ENCODE measurements at regions not wholly inside any gene's neighbourhood (a gene's known extent, or its start where the extent isn't known, plus 50 kb on each side); places are given as distances from the start of the nearest gene placed in this dataset.
"Not testable (repeated sequence)": the region's sequence is repeated elsewhere in the genome, so short reads cannot be mapped to it uniquely, and the experiment has no call there.

DNA sequence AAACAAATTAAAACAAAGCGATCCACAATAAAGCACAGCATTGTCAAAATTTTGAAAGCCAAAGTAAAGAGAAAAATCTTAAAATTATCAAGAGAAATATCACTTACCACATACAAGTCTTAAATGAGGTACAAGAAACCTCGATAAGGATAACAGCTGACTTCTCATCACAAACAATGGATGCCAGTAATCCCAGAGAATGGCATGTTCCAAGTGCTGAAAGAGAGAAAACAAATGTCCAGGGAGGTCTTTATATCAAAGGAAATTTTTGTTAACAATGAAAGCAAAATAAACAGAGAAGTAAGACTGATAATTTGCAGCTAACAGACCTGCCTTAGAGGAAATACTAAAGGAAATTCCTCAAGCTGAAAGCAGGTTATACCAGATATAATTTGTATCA is 460.4 kb upstream of the HS3ST1 start:
- no peak for DNase-seq

DNA sequence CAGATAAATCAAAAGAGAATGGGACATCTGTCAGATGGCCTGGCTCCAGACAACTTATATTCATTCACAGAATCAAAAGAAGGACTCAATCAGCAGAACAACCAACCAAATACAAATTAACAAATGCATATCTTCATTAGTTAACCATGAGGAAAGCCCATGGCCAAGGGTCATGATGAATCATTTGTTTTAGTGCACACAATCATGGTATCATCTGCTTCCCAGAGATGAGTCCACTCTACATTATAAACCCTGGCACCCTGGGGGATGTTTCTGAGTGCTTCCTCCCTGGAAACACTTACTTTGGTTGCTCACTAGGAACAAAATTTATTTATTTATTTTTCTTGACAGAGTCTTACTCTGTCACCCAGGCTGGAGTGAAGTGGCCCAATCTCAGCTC is 453.3 kb upstream of the HS3ST1 start:
- DNase-seq, result no peak

DNA sequence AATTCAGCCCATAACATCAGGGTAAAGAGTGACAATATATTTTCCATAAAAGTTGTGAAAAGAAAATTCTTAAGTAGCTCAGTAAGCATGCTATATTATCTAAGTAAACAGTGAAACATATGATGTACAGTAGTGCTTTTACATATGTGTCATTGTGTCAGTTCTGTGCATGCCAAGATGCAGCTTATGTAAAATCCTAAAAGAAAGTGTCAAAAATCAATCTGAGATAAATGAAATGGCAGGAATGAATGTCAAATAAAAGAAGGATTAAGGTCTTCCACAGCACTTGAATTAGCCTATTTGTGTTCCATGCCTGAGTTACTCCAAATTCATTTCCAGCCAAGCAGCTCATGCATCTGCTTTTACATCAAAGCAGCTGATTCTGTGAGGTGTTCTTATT is 452.7 kb upstream of the HS3ST1 start:
- DNase-seq, result no peak

DNA sequence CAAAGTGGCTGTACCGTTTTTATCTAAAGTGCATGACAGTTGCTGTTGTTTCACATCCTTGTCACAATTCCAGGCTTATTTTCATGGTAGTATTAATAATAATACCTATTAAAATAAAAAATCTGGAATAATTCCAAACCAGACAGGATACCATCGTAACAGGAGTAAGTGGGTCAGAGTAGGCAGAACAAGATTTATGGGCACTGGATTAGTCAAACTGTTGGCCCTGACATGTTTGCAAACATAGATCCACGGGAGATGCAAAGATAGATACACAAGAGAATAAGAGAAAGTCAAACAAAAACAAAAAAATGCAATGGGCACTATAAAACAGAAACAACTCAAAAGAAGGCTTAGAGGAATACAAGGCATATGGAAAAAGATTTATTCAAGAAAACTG is 449.5 kb upstream of the HS3ST1 start:
- no peak for DNase-seq

DNA sequence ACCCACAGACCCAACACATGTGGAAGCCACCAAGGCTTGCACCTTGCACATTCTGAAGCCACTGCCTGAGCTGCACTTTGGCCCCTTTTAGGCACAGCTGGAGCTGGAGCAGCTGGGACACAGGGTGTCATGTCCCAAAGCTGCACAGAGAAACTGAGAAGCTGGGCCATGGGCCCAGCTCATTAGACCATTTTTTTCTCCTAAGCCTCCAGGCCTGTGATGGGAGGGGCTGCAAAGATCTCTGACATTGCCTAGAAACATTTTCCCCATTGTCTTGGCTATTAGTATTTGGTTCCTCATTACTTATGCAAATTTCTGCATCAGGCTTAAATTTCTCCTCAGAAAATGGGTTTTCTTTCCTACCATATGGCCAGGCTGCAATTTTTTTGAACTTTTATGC is 447.4 kb upstream of the HS3ST1 start:
- no peak for DNase-seq

DNA sequence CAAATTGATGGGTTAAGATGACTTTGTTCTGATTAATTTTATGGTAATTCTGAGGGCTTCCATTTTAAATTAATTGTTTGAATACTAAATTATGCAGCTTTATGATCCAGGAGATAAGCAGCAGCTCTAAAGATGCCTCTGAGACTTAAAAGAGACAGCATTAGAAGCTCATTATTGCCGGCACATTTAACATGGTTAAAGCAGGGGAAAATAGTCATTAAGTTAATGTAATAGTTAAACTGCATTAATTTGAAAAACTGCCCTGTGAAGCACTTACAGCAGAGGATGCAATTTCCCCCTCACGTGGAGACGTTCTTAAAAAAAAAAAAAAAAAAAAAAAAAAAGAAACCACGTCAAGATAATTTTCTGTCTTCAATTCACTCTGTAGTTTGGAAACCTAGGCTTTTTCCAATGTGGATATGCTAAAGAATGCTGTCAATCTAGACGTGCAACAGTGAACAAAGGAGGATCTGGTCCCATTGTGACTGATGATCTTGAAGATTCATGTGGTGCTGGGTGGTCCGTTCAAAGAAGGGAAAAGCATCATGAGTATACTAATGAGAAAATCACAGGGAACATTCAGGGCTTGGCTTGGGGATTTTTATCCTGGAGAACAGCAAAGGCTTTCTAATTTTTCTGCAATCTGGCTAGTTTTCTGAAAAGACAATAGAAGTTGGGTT is 440.6 kb upstream of the HS3ST1 start:
- DNase-seq, result no peak

DNA sequence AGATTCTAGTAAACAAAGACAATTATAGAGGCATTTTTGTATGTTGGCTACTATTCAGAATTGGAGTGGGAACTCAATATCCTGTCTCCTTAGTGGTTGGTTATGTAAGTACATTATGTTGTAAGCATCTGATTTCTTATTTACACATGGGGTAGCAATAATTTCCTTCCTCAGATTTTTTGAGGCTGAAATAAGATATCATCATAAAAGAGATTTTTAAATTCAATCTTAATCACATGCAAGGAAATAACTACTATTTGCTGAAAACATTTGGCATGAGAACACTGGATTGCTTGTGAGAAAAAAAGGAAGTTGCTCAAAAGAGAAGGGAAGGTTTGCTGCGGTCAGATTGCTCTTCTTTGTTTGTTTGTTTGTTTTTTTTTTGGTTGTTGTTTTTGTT is 437.7 kb upstream of the HS3ST1 start:
- DNase-seq, result no peak

DNA sequence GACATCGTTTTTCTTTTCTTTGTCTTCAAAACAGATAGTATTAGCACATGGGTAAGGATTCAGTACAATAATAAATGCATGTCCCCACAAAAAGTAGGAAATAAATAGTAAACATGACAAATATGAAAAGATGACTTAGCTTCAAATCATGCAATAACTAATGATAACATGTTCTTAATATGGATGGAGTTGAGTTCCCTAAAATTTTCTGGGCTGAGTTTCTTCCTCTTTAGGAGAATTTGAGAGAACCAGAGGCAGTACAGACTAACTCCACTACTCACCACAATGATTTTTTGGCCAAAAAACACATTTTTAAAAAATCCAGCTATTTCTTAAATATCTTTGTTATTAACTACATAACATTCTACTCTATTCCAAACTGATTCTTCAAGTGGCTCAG is 432.3 kb upstream of the HS3ST1 start:
- no peak for DNase-seq

DNA sequence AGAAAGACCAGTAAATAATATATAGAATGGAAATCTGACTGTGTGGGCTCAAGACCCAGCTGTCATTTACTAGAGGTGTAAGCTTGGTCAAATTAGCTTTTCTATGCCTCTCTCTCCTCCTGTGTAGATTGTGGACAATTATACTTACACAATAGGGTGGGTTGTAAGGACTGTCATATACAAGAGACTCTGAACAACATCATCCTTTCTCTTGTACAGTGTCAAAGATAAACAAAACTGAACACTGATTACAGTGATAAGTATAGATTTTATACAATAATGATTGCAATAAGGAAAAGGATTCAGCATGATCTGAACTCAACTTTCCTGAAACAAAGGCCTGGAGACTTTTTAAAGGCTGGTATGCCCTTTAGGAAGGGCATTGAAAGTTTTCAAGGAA is 429.2 kb upstream of the HS3ST1 start:
- no peak for DNase-seq

DNA sequence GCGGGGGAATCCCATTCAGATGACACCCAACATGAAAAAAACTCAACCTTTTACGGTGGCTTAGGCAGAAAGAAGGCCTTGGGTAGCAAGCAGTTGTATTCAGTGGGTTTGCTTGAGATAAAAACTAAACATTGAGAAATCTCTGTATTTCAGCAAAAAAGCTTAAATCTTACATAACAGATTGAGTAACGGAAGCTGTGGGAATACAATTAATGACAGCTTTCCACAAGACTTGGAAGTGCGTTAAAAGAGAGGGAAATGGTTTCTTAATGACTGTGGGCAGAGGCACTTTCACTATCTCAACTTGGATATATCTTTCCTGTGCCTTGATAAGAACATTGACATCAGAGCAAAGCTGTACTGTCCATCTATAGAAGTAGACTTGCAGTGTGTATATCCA is 418.5 kb upstream of the HS3ST1 start:
- DNase-seq, result no peak

DNA sequence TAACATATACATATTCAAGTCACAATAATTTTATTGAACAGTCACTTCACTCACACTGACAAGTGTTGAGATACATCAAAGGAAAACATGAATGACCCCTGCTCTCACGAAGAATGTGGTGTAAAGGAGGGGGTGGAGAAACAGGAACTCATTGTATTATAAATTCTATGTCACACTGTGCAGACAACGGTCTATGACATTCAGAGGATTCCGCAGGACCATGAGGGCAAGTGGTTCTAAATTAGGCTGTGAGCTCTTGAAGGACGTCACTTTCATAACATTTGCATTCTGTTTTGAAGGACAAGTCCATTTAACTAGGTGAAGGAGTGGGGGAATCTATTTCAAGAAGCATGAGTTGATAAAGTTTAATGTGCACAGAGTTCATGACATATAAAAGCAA is 415.2 kb upstream of the HS3ST1 start:
- DNase-seq, result no peak

DNA sequence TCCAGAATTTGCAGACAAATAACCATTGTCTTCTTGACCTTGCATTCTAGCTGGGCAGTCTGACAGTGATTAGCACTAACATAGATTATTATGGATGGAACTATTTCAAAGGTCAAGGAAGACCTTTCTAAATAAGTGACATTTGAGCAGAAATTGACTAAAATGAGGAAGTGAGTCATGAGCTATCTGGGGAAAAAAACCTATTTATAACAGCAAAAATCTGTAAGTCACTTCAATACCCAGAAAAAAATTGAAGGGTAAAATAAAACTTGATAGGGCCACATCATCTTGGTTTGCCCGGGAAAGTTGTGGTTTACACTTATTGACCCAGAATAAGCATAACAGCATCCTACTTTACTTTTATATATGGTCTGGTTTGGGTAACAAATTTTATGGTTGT is 414.6 kb upstream of the HS3ST1 start:
- DNase-seq, result no peak

DNA sequence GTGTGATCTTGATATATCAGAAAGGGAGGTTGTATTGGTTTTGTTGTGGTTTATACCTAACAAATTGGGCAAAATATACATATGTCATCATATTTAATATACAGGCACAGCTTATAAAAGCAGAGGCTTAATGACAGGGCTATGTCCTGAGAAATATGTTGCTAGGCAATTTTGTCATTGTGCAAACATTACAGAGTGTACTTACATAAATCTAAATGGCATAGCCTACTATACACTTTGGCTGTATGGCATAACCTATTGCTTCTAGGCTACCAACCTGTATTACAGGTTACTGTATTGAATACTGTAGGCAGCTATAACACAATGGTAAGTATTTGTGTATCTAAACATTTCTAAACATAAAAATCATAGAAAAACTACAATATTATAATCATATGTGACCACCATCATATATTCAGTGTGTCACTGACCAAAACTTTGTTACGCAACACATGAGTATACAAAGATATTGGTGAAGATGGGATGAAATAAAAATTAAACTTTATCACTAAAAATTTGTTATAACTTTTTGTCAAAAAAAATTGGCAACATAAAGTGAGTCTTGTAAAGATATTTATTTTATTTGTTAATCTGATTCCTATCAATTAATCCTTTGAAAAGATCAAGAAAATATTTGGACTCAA is 414.0 kb upstream of the HS3ST1 start:
- DNase-seq, result no peak

DNA sequence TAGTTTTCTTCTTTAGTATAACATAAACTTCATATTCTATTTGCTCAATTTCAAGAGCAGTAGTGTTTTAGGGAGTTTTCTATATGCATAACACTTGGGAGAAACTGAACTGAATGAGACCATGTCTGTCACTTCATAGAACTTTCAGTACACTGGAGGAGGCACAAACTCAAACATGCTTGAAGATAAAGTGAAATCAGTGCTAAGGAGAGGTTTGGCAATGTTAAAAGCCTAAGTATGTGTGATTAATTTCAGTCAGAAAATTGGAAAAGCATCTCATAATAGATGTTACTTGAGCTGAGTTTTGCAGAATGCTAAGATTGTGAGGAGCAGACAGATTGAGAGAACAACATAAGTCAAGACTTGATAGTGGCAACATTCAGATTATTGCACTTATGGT is 411.2 kb upstream of the HS3ST1 start:
- no peak for DNase-seq

DNA sequence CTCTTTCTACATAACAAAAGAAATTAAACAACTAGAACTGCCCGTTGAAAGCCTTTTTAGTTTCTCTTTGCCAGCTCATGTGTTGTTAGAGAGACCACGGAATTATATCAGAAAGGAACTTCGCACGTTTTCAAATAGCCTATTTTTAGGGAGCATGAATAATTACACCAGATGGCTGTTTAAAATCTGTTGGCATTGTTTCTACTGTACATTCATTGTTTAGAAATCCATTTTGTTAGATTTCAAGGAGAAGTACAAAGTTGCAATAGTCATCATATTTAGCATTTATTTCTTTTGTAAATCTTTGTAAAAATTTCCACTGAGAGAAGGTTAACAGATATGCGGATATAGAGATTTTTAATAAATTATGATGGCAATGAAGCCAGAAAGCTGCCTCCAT is 403.0 kb upstream of the HS3ST1 start:
- no peak for DNase-seq

DNA sequence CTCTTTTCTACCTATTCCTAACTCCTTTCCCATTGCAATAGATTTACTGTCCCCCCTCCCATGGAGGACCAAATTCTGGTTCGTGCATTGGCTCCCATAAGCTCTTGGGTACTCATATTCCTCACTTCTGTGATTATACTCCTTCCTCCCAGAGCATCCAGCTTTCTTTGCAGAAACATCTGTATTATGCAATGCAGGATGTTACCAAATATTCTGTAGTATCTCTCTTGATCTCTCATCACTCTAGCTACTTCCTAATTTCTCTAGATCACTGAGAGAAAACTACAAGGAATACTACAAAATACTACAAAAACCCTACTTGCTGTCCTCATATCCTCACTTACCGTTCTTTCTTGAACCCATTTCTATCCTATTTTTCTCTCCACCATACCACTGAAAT is 395.9 kb upstream of the HS3ST1 start:
- no peak for DNase-seq

DNA sequence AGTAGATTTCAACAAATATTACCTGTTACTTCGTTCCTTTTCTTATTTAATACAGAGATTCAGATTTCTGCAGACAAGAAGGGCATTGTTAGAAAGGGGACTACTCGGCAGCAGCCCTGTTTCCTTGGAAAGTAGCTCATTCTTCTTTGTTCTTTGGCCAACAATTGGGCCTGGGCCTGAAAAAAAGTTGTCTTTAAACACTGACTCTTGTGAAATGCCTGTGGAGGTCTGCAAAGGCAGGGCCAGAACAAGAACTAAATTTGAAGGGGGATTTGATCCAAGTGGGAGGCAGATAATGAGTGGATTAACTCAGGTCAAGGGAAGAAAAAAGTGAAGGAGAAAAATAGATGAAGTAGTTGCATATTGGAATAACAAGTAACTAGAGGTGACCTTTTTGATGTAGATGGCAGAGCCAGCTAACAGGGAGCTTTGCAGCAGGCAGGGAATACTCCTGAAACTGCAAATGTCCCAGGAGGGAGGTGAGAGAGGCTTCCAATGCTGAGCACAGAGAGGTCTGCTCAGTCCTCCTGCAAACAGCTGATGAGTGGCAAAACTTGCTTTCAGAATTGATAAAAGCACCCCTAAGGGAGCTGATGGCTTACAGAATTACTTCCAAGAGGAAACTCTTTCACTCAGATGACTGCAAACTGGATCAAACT is 393.2 kb upstream of the HS3ST1 start:
- DNase-seq, result no peak

DNA sequence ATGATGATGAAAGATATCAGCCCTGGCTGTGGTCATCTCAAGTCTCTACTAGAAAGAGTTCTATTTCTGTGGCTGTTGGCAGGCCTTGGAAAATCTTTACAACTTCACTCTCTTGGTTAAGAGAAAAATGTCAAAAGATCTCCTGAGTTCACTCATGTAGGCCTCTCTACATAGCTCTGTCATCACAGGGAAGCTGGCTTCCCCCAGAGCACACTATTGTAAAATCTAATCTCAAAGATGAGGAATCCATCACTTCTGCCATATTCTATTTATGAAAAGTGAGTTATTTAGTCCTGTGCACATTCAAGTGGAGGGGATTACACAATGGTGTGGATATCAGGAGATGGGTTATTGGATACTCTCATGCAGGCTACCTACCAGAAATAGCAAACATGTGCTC is 388.4 kb upstream of the HS3ST1 start:
- no peak for DNase-seq

DNA sequence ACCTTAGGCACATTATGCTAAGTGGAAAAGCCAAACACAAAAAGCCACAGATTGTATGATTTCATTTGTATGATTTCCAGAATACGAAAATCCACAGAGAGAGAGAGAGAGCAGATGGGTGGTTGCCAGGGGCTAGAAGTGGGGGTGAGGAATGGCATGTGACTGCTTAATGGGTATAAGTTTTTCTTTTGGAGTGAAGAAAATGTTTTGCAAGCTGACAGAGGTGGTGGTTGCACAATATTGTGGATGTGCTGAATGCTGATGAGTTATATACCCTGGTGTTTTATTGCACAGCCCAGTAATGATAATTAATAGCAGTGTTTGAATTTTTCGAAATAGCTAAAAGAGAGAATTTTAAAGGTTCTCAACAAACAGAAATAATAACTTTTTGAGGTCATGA is 386.1 kb upstream of the HS3ST1 start:
- DNase-seq, result no peak

DNA sequence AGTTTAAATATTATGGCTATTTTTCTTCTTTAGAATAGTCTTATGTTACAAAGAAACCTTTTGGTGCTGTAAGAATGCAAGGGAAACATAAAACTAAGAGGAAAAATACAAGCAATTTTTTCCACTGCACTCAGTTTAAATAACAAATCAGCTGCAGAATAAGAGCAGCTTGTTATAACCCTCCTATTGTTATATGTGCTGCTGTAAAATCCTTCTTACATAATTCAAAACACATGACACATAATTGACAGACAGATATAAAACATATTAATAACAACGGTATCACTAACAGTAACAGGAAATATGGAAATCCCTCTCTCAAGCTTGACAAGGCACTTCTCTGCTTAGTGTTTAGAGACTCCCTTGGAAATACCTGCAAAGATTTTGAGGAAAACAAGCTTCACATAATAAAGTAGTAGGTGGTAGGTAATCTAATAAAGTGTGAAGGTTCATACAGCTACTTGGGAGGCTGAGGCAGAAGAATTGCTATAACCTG is 385.3 kb upstream of the HS3ST1 start:
- DNase-seq, result no peak

DNA sequence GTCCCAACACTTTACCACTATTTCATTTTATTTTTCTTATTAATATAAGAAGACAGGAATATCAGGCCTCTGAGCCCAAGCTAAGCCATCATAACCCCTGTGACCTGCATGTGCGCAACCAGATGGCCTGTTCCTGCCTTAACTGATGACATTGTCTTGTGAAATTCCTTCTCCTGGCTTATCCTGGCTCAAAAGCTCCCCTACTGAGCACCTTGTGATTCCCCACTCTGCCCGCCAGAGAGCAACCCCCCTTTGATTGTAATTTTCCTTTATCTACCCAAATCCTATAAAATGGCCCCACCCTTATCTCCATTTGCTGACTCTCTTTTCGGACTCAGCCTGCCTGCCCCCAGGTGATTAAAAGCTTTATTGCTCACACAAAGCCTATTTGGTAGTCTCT is 382.8 kb upstream of the HS3ST1 start:
- DNase-seq, result not testable (repeated sequence)

DNA sequence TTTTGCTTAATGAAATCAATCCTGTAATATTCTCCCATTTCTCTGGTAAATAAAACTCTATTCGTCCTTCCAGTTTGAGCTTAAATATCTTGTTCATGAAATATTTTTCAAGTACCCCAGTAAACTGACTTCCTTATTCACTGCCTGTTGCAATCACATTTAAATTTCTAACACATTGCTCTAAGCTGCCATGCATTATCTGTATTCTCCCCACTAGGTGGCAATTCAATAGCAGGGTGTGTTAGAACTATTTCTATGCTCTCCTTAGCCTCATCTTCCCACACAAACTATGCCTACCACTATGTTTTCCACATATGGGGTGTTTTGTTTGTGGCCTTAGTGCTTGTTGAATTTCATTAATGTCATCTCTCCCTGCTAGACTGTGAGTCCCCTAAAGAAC is 377.1 kb upstream of the HS3ST1 start:
- no peak for DNase-seq

DNA sequence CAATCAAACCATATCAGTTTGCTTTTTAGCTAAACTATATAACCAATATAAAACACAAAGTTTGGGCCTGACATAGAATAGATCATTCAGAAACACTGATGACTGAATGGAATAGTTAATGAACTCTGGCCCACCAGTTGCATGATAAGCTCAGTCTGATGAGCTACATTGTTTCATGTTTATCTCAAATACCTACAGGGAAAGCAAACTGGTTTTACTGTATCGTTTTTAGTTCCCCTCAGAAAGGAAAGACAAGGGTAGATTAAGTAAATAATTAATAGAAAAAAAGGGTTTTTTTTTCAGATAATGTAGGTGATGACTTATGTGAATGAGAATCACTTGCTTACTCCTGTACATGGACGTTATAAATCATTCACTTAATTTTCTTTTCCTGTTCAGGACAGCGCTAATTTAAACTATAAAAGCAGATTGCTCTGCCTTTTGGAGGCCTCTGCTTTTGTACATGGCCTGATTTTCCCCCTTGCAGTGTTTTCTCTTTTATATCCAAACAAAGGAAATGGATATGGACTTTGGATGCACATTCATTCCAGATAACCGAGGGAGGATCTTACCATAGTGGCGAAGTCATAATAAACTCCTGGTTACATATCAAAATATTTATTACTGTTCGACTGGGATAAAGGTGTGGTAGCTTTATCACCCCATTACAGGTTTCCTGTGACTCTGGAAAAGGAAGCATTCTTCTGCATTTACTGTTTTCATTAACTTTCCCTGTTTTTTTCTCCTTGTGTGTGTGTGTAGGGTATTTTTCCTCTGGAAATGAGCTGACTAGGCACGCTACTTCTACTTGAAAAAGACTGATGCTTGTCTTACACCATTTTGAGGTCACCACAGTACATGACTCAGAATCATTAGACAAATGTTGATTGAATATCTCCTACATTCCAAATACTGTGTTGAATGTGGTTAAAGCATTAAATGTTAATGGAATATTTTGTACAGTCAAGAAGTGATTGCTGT is 373.1 kb upstream of the HS3ST1 start:
- no peak for DNase-seq

Data from activated CD4-positive, alpha-beta T cell treated with anti-CD3 and anti-CD28 coated beads, Interleukin-2, amount 50 U/mL, for 48 hours (primary cell).